ENCODE measurements at regions not wholly inside any gene's neighbourhood (a gene's known extent, or its start where the extent isn't known, plus 50 kb on each side); places are given as distances from the start of the nearest gene placed in this dataset.

GRCh38 chr5:27308153-27308552, 269.8 kb upstream of the CDH9 start:
- Histone ChIP-seq H3K4me3 (no peak overlapping the region), H3K27ac (no peak overlapping the region)

- no peak overlapping the region for H3K27ac ChIP-seq
- H3K4me3 ChIP-seq, result no peak overlapping the region
Measured at GRCh38 chr5:27290172-27290571, 251.8 kb upstream of the CDH9 start.

- Histone ChIP-seq H3K27ac (no peak overlapping the region), H3K4me3 (no peak overlapping the region)
Measured at GRCh38 chr5:27276119-27276518, 237.7 kb upstream of the CDH9 start.

- Histone ChIP-seq H3K4me3 (no peak overlapping the region), H3K27ac (no peak overlapping the region)
Measured at GRCh38 chr5:27275345-27275744, 237.0 kb upstream of the CDH9 start.

GRCh38 chr5:27269766-27270165, 231.4 kb upstream of the CDH9 start:
- Histone ChIP-seq H3K27ac (no peak overlapping the region), H3K4me3 (no peak overlapping the region)

GRCh38 chr5:27267209-27267824, 228.9 kb upstream of the CDH9 start:
- H3K27ac ChIP-seq, result no peak overlapping the region

GRCh38 chr5:27266184-27266583, 227.8 kb upstream of the CDH9 start:
- no peak overlapping the region for H3K4me3 ChIP-seq
- no peak overlapping the region for H3K27ac ChIP-seq

More at GRCh38 chr5:27267209-27267824, 228.9 kb upstream of the CDH9 start:
- H3K4me3 ChIP-seq, result no peak overlapping the region

GRCh38 chr5:27257696-27258095, 219.3 kb upstream of the CDH9 start:
- H3K27ac ChIP-seq, result no peak overlapping the region
- no peak overlapping the region for H3K4me3 ChIP-seq

- Histone ChIP-seq H3K27ac (no peak overlapping the region), H3K4me3 (no peak overlapping the region)
Measured at GRCh38 chr5:27252911-27253310, 214.5 kb upstream of the CDH9 start.

- Histone ChIP-seq H3K4me3 (no peak overlapping the region), H3K27ac (peak overlapping the region in 5 of 21 experiments; percentile 7 to 66 (median 20))
Measured at GRCh38 chr5:27242258-27242626, 203.9 kb upstream of the CDH9 start.

GRCh38 chr5:27241564-27242257, 203.3 kb upstream of the CDH9 start:
- H3K4me3 ChIP-seq, result no peak overlapping the region
- peak overlapping the region in 5 of 21 experiments; percentile 13 to 68 (median 58) for H3K27ac ChIP-seq

- H3K4me3 ChIP-seq, result no peak overlapping the region
Measured at GRCh38 chr5:27240791-27241190, 202.4 kb upstream of the CDH9 start.

GRCh38 chr5:27234916-27235315, 196.5 kb upstream of the CDH9 start:
- Histone ChIP-seq H3K4me3 (no peak overlapping the region), H3K27ac (no peak overlapping the region)

More at GRCh38 chr5:27240791-27241190, 202.4 kb upstream of the CDH9 start:
- H3K27ac ChIP-seq, result no peak overlapping the region

- no peak overlapping the region for H3K4me3 ChIP-seq
- H3K27ac ChIP-seq, result no peak overlapping the region
Measured at GRCh38 chr5:27221410-27221809, 183.0 kb upstream of the CDH9 start.

GRCh38 chr5:27220752-27221151, 182.4 kb upstream of the CDH9 start:
- H3K27ac ChIP-seq, result no peak overlapping the region
- no peak overlapping the region for H3K4me3 ChIP-seq

GRCh38 chr5:27217977-27218376, 179.6 kb upstream of the CDH9 start:
- no peak overlapping the region for H3K4me3 ChIP-seq
- H3K27ac ChIP-seq, result no peak overlapping the region

GRCh38 chr5:27217155-27217956, 179.0 kb upstream of the CDH9 start:
- Histone ChIP-seq H3K27ac (no peak overlapping the region), H3K4me3 (no peak overlapping the region)

- H3K27ac ChIP-seq, result no peak overlapping the region
- no peak overlapping the region for H3K4me3 ChIP-seq
Measured at GRCh38 chr5:27216367-27216950, 178.1 kb upstream of the CDH9 start.

GRCh38 chr5:27208051-27208450, 169.7 kb upstream of the CDH9 start:
- no peak overlapping the region for H3K27ac ChIP-seq
- no peak overlapping the region for H3K4me3 ChIP-seq

- Histone ChIP-seq H3K4me3 (no peak overlapping the region), H3K27ac (no peak overlapping the region)
Measured at GRCh38 chr5:27191786-27192510, 153.6 kb upstream of the CDH9 start.

Measured in skin epidermis (tissue), 12 donors.